ENCODE measurements at regions not wholly inside any gene's neighbourhood (a gene's known extent, or its start where the extent isn't known, plus 50 kb on each side); places are given as distances from the start of the nearest gene placed in this dataset.

DNA sequence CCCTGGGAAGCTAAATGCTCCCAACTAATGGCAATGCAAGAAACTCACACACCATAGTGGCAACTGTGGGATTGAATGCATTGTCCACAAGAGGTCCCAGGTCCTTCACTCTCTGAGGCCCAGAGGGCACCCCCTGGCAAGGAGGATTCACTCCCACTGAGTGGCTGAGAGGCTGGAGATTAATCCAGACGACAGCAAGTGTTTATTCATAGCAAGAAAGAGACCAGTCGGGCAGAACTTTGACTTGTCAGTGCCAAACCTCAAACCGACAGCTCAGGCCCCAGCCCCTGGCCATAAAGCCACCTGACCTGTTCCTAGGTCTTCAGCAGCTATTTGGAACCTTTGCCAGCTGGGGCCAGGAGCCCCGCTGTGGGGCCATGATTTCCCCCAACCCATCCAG, 54.5 kb upstream of the MPEG1 start:
- no peak for TF ChIP-seq CTCF (optimal IDR thresholded peaks at IDR 0.05 in 1 of 3, IDR thresholded peaks at IDR 0.05 in 1 of 3, conservative IDR thresholded peaks at IDR 0.05 in 1 of 3; ENCODE audit: extremely low read depth in 1 of 3, insufficient read depth in 2 of 3, low read length in 3 of 3)
- no peak for TF ChIP-seq EZH2 (IDR thresholded peaks at IDR 0.05; ENCODE audit: low read length)

All from keratinocyte (primary cell).